Osteoblast (primary cell): ENCODE measurements at regions not wholly inside any gene's neighbourhood (a gene's known extent, or its start where the extent isn't known, plus 50 kb on each side); places are given as distances from the start of the nearest gene placed in this dataset.

Experiments used
- DNase-seq: peaks from one replicate; pipeline ENCODE4 v3.0.0; 2011; ENCODE audit warnings: low spot score, mixed read lengths; ENCODE audit not compliant: insufficient read length; ENCODE audit errors: missing footprints
- H2AFZ ChIP-seq: 2 replicates; pipeline ENCODE4 v1.6.0; 2011; ENCODE audit warnings: mild to moderate bottlenecking, low read length
- H3K27ac ChIP-seq: 2 replicates; pipeline ENCODE4 v1.5.1; 2011; ENCODE audit warnings: mild to moderate bottlenecking, low read depth, low read length, moderate library complexity
- H3K27me3 ChIP-seq: 2 replicates; pipeline ENCODE4 v1.6.0; 2012; ENCODE audit warnings: mild to moderate bottlenecking, control low read depth, inconsistent platforms, low read length, moderate library complexity; ENCODE audit not compliant: insufficient read depth
- H3K36me3 ChIP-seq: 2 replicates; pipeline ENCODE4 v1.5.1; 2011; ENCODE audit warnings: mild to moderate bottlenecking, low read length, control low read depth, moderate library complexity; ENCODE audit not compliant: insufficient read depth
- H3K4me1 ChIP-seq: 2 replicates; pipeline ENCODE4 v1.5.1; 2011; ENCODE audit warnings: mild to moderate bottlenecking, low read length, control low read depth, moderate library complexity; ENCODE audit not compliant: insufficient read depth
- H3K4me2 ChIP-seq: 2 replicates; pipeline ENCODE4 v1.6.0; 2011; ENCODE audit warnings: mild to moderate bottlenecking, low read length; ENCODE audit not compliant: insufficient read depth
- H3K4me3 ChIP-seq: fragments of 200-600 bp; sonication (generic); 3 replicates; pipeline ENCODE4 v1.5.1; 2012; ENCODE audit warnings: mild to moderate bottlenecking, low read length, inconsistent platforms; ENCODE audit not compliant: insufficient read depth
- H3K79me2 ChIP-seq: 2 replicates; pipeline ENCODE4 v1.6.0; 2012; ENCODE audit warnings: mild to moderate bottlenecking, low read length, control low read depth, inconsistent platforms; ENCODE audit not compliant: insufficient read depth
- H3K9me3 ChIP-seq: 2 replicates; pipeline ENCODE4 v1.5.1; 2011; ENCODE audit warnings: low read depth, low read length, control low read depth
- H4K20me1 ChIP-seq: 2 replicates; pipeline ENCODE4 v1.6.0; 2012; ENCODE audit warnings: mild to moderate bottlenecking, low read length, control low read depth; ENCODE audit not compliant: insufficient read depth
- CTCF ChIP-seq: IDR thresholded peaks from 2 replicates; pipeline ENCODE4 v1.5.1; 2011; ENCODE audit warnings: mild to moderate bottlenecking, low read depth, low read length, moderate library complexity; ENCODE audit errors: extremely low read depth

- Histone ChIP-seq H3K4me2 (no peak overlapping the region), H2AFZ (no peak overlapping the region), H3K27me3 (peaks cover 4% of the 10 kb centered on the region), H4K20me1 (no peaks in the 10 kb centered on the region), H3K27ac (no peak overlapping the region), H3K79me2 (no peaks in the 10 kb centered on the region), H3K36me3 (no peaks in the 10 kb centered on the region), H3K4me1 (no peaks in the 10 kb centered on the region), H3K4me3 (no peak overlapping the region), H3K9me3 (no peaks in the 10 kb centered on the region)
- DNase-seq = no peak
- TF ChIP-seq CTCF = no peak
Measured at GRCh38 chr1:38686927-38687255, 172.7 kb downstream of the RRAGC start.

GRCh38 chr1:38686167-38686926, 173.2 kb downstream of the RRAGC start:
- H3K27me3 ChIP-seq = peaks cover 4% of the 10 kb centered on the region
- H3K79me2 ChIP-seq = no peaks in the 10 kb centered on the region
- no peak overlapping the region for H3K27ac ChIP-seq
- no peak overlapping the region for H2AFZ ChIP-seq
- H3K4me1 ChIP-seq = no peaks in the 10 kb centered on the region
- no peak for TF ChIP-seq CTCF
- no peaks in the 10 kb centered on the region for H3K36me3 ChIP-seq
- no peaks in the 10 kb centered on the region for H4K20me1 ChIP-seq
- no peak for DNase-seq
- no peak overlapping the region for H3K4me3 ChIP-seq
- H3K4me2 ChIP-seq = no peak overlapping the region
- H3K9me3 ChIP-seq = no peaks in the 10 kb centered on the region

GRCh38 chr1:38685388-38685787, 174.2 kb downstream of the RRAGC start:
- H3K79me2 ChIP-seq = no peaks in the 10 kb centered on the region
- H3K4me2 ChIP-seq = no peak overlapping the region
- no peak overlapping the region for H2AFZ ChIP-seq
- no peaks in the 10 kb centered on the region for H3K4me1 ChIP-seq
- H3K27me3 ChIP-seq = peaks cover 4% of the 10 kb centered on the region
- no peak for TF ChIP-seq CTCF
- no peaks in the 10 kb centered on the region for H3K36me3 ChIP-seq
- H3K4me3 ChIP-seq = no peak overlapping the region
- no peaks in the 10 kb centered on the region for H3K9me3 ChIP-seq
- no peaks in the 10 kb centered on the region for H4K20me1 ChIP-seq
- DNase-seq = no peak
- H3K27ac ChIP-seq = no peak overlapping the region

GRCh38 chr1:38680801-38681510, 178.6 kb downstream of the RRAGC start:
- Histone ChIP-seq H3K4me1 (no peaks in the 10 kb centered on the region), H3K4me2 (no peak overlapping the region), H4K20me1 (no peaks in the 10 kb centered on the region), H3K27ac (no peak overlapping the region), H2AFZ (no peak overlapping the region), H3K79me2 (no peaks in the 10 kb centered on the region), H3K4me3 (no peak overlapping the region), H3K9me3 (no peaks in the 10 kb centered on the region), H3K27me3 (no peaks in the 10 kb centered on the region), H3K36me3 (no peaks in the 10 kb centered on the region)
- no peak for DNase-seq
- TF ChIP-seq CTCF = no peak
